IMR-90 (cell line): ENCODE measurements at regions not wholly inside any gene's neighbourhood (a gene's known extent, or its start where the extent isn't known, plus 50 kb on each side); places are given as distances from the start of the nearest gene placed in this dataset.

ENCODE experiments used
- CEBPB ChIP-seq: IDR thresholded peaks from 2 replicates; pipeline ENCODE4 v1.6.1; 2012; ENCODE audit warnings: low read depth, low read length, improper control_type of control experiment
- CHD1 ChIP-seq: IDR thresholded peaks from 2 replicates; pipeline ENCODE4 v1.6.1; 2012; ENCODE audit warnings: low read depth, low read length, improper control_type of control experiment
- FOS ChIP-seq: fragments of 150-350 bp; IDR thresholded peaks from 2 replicates; pipeline ENCODE4 v1.6.1; 2016; ENCODE audit warnings: low read depth, low read length
- MAFK ChIP-seq: IDR thresholded peaks from 2 replicates; pipeline ENCODE4 v1.6.1; 2012; ENCODE audit warnings: low read depth, low read length, improper control_type of control experiment
- MAZ ChIP-seq: IDR thresholded peaks from 2 replicates; pipeline ENCODE4 v1.6.1; 2012; ENCODE audit warnings: low read depth, mild to moderate bottlenecking, low read length, improper control_type of control experiment, moderate library complexity, borderline replicate concordance
- MXI1 ChIP-seq: IDR thresholded peaks from 2 replicates; pipeline ENCODE4 v1.6.1; 2012; ENCODE audit warnings: low read depth, mild to moderate bottlenecking, low read length, moderate library complexity, borderline replicate concordance
- POLR2A ChIP-seq: IDR thresholded peaks from 2 replicates; pipeline ENCODE4 v1.6.1; 2012; ENCODE audit warnings: mild to moderate bottlenecking, low read depth, low read length
- RAD21 ChIP-seq: IDR thresholded peaks from 2 replicates; pipeline ENCODE4 v1.6.1; 2012; ENCODE audit warnings: low read length, improper control_type of control experiment
- RCOR1 ChIP-seq: IDR thresholded peaks from 2 replicates; pipeline ENCODE4 v1.6.1; 2012; ENCODE audit warnings: mild to moderate bottlenecking, low read length, improper control_type of control experiment; ENCODE audit not compliant: insufficient replicate concordance
- RFX5 ChIP-seq: IDR thresholded peaks from 2 replicates; pipeline ENCODE4 v1.8.0; 2012; ENCODE audit warnings: low read depth, mild to moderate bottlenecking, low read length, moderate library complexity
- SMC3 ChIP-seq: fragments of 150-350 bp; IDR thresholded peaks from 2 replicates; pipeline ENCODE4 v1.6.1; 2016; ENCODE audit warnings: low read depth, mild to moderate bottlenecking, antibody characterized with exemption, low read length, moderate library complexity
- TF ChIP-seq, protein P1 (sequence below): conservative IDR thresholded peaks from 2 replicates; pipeline ENCODE4 v1.5.1; 2012; ENCODE audit warnings: mild to moderate bottlenecking, low read depth, low read length, improper control_type of control experiment
- TF ChIP-seq, protein P2 (sequence below): fragments of 150-350 bp; IDR thresholded peaks from 2 replicates; pipeline ENCODE4 v1.6.1; 2016; ENCODE audit warnings: low read depth, mild to moderate bottlenecking, low read length, moderate library complexity, borderline replicate concordance
- TF ChIP-seq, protein P3 (sequence below): fragments of 150-350 bp; IDR thresholded peaks from 2 replicates; pipeline ENCODE4 v1.6.1; 2017; ENCODE audit warnings: mild to moderate bottlenecking, antibody characterized with exemption, low read length, low read depth

DNA sequence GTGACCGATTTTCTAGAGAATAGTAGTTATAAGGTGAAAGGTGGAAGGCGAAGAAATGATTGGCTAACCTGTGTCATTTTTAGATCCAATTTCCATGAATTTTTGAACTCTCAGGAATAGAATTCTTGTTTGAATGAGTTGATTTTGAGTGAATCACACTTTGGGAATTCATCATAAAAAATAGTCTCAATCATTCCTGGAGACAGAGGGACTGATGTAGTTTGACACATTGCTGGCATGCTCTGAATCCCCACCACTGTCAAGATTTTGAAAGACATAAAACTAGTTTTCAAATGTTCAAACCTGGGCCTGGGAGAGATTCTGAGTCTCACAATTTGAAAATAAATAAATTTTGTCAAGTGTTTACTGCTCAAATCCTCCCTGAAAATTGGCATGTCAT lies 861.4 kb upstream of the RAG2 start:
- TF ChIP-seq, protein P1, sequence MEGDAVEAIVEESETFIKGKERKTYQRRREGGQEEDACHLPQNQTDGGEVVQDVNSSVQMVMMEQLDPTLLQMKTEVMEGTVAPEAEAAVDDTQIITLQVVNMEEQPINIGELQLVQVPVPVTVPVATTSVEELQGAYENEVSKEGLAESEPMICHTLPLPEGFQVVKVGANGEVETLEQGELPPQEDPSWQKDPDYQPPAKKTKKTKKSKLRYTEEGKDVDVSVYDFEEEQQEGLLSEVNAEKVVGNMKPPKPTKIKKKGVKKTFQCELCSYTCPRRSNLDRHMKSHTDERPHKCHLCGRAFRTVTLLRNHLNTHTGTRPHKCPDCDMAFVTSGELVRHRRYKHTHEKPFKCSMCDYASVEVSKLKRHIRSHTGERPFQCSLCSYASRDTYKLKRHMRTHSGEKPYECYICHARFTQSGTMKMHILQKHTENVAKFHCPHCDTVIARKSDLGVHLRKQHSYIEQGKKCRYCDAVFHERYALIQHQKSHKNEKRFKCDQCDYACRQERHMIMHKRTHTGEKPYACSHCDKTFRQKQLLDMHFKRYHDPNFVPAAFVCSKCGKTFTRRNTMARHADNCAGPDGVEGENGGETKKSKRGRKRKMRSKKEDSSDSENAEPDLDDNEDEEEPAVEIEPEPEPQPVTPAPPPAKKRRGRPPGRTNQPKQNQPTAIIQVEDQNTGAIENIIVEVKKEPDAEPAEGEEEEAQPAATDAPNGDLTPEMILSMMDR: no peak
- TF ChIP-seq, protein P2, sequence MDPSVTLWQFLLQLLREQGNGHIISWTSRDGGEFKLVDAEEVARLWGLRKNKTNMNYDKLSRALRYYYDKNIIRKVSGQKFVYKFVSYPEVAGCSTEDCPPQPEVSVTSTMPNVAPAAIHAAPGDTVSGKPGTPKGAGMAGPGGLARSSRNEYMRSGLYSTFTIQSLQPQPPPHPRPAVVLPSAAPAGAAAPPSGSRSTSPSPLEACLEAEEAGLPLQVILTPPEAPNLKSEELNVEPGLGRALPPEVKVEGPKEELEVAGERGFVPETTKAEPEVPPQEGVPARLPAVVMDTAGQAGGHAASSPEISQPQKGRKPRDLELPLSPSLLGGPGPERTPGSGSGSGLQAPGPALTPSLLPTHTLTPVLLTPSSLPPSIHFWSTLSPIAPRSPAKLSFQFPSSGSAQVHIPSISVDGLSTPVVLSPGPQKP: no peak
- TF ChIP-seq POLR2A (no peak), RAD21 (no peak), RFX5 (no peak), MXI1 (no peak), CEBPB (no peak), MAFK (no peak), SMC3 (no peak), MAZ (no peak), FOS (no peak), CHD1 (no peak), RCOR1 (no peak)
- TF ChIP-seq, protein P3, sequence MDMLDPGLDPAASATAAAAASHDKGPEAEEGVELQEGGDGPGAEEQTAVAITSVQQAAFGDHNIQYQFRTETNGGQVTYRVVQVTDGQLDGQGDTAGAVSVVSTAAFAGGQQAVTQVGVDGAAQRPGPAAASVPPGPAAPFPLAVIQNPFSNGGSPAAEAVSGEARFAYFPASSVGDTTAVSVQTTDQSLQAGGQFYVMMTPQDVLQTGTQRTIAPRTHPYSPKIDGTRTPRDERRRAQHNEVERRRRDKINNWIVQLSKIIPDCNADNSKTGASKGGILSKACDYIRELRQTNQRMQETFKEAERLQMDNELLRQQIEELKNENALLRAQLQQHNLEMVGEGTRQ: no peak
